ENCODE measurements at regions not wholly inside any gene's neighbourhood (a gene's known extent, or its start where the extent isn't known, plus 50 kb on each side); places are given as distances from the start of the nearest gene placed in this dataset.
"Not testable (repeated sequence)": the region's sequence is repeated elsewhere in the genome, so short reads cannot be mapped to it uniquely, and the experiment has no call there.

- POLR2A ChIA-PET (ENCODE audit: unreplicated experiment) = interaction anchor here (0.7 kb wide), 1 partner anchor 1338 kb away, joined by 3 read pairs; no protein-coding TSS in a partner anchor
- intact Hi-C loops (cut with micrococcal nuclease; ENCODE audit: unreplicated experiment) = no loop called here
- Histone ChIP-seq H3K36me3 (ENCODE audit: low read depth) (no peaks in the 10 kb centered on the region), H3K27me3 (ENCODE audit: insufficient read depth, low read depth) (no peaks in the 10 kb centered on the region), H3K9me3 (ENCODE audit: insufficient read depth, low read depth) (no peaks in the 10 kb centered on the region), H3K9me2 (ENCODE audit: insufficient read depth) (no peaks in the 10 kb centered on the region), H3F3A (ENCODE audit: insufficient read depth, low read depth) (no peaks in the 10 kb centered on the region), H2AFZ (no peak overlapping the region), H3K4me1 (replicated peaks; ENCODE audit: insufficient read depth) (no peaks in the 10 kb centered on the region), H3K4me2 (no peak overlapping the region), H3K4me3 (no peak overlapping the region), H3K79me2 (ENCODE audit: low read depth) (no peaks in the 10 kb centered on the region), H3K27ac (no peak overlapping the region), H4K20me1 (ENCODE audit: insufficient read depth) (no peaks in the 10 kb centered on the region)
- CTCF ChIA-PET = no interaction called here
- TF ChIP-seq CTCF (conservative IDR thresholded peaks at IDR 0.05) (no peak), EZH2 (IDR thresholded peaks at IDR 0.05; ENCODE audit: low read depth) (no peak)
- DNase-seq = no peak
- no TSS peak for BruUV-seq (replicated peaks)
These were observed 97.1 kb downstream of the ETS2 start for GRCh38 chr21:38902608-38903445.

GRCh38 chr21:38900499-38900898 is 94.8 kb downstream of the ETS2 start:
- Histone ChIP-seq H3K4me2 (no peak overlapping the region), H3K27ac (no peak overlapping the region), H3K27me3 (ENCODE audit: insufficient read depth, low read depth) (no peaks in the 10 kb centered on the region), H3K79me2 (ENCODE audit: low read depth) (no peaks in the 10 kb centered on the region), H3K4me3 (no peak overlapping the region), H3K9me3 (ENCODE audit: insufficient read depth, low read depth) (no peaks in the 10 kb centered on the region), H3F3A (ENCODE audit: insufficient read depth, low read depth) (no peaks in the 10 kb centered on the region), H3K9me2 (ENCODE audit: insufficient read depth) (no peaks in the 10 kb centered on the region), H4K20me1 (ENCODE audit: insufficient read depth) (no peaks in the 10 kb centered on the region), H3K4me1 (replicated peaks; ENCODE audit: insufficient read depth) (no peaks in the 10 kb centered on the region), H3K36me3 (ENCODE audit: low read depth) (no peaks in the 10 kb centered on the region), H2AFZ (no peak overlapping the region)
- CTCF ChIA-PET = no interaction called here
- POLR2A ChIA-PET (ENCODE audit: unreplicated experiment) = no interaction called here
- BruUV-seq (replicated peaks) = no TSS peak
- intact Hi-C loops (cut with micrococcal nuclease; ENCODE audit: unreplicated experiment) = no loop called here
- no peak for DNase-seq
- no peak for TF ChIP-seq CTCF (conservative IDR thresholded peaks at IDR 0.05)

GRCh38 chr21:38899985-38900384 is 94.3 kb downstream of the ETS2 start:
- intact Hi-C loops (cut with micrococcal nuclease; ENCODE audit: unreplicated experiment) = not testable (repeated sequence)
- POLR2A ChIA-PET (ENCODE audit: unreplicated experiment) = interaction anchor here (0.6 kb wide), 1 partner anchor 42 kb away, joined by 3 read pairs; no protein-coding TSS in a partner anchor

More at GRCh38 chr21:38899985-38900384, 94.3 kb downstream of the ETS2 start:
- H3K4me2 ChIP-seq; H4K20me1 ChIP-seq (ENCODE audit: insufficient read depth); H3K4me1 ChIP-seq (replicated peaks; ENCODE audit: insufficient read depth); CTCF ChIA-PET; H3K9me3 ChIP-seq (ENCODE audit: insufficient read depth, low read depth); H3K36me3 ChIP-seq (ENCODE audit: low read depth); H3K9me2 ChIP-seq (ENCODE audit: insufficient read depth); H3F3A ChIP-seq (ENCODE audit: insufficient read depth, low read depth); H3K4me3 ChIP-seq; H2AFZ ChIP-seq; DNase-seq; H3K79me2 ChIP-seq (ENCODE audit: low read depth); H3K27ac ChIP-seq; BruUV-seq (replicated peaks); H3K27me3 ChIP-seq (ENCODE audit: insufficient read depth, low read depth): not testable (repeated sequence)

All from PC-9 (cell line).